ENCODE measurements at regions not wholly inside any gene's neighbourhood (a gene's known extent, or its start where the extent isn't known, plus 50 kb on each side); places are given as distances from the start of the nearest gene placed in this dataset.

DNA sequence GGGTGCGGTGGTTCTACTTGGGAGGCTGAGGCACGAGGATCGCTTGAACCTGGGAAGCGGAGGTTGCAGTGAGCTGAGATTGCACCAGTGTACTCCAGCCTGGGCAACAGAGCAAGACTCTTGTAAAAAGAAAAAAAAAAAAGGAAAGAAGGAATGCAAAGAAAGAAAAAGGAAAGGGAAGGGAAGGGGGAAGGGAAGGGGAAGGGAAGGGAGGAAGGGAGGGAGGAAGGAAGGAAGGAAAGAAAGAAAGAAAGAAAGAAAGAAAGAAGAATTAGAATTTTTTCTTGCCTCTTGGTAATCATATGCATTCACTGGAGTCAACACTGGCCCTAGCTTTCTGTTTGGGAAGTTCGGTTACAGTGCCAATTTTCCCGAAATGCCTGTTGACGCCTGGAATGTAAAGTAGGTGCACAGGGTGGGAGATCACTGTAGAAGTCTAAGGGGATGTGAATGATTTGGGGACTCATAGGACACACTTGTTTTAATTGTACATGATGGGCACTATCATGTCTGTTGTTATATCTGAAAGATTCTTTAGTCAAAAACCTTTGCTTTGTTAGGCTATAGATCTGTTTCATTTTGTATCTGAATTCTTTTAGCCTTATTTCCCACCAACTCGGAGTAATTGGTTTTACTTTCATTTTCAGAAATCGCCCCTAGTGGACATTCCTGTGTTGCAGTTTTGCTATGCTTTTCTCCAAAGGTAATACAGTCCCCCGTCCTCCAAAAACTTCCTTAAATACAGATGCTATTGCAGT is 59.8 kb upstream of the MORC3 start (continued):
- TF ChIP-seq, protein P1, sequence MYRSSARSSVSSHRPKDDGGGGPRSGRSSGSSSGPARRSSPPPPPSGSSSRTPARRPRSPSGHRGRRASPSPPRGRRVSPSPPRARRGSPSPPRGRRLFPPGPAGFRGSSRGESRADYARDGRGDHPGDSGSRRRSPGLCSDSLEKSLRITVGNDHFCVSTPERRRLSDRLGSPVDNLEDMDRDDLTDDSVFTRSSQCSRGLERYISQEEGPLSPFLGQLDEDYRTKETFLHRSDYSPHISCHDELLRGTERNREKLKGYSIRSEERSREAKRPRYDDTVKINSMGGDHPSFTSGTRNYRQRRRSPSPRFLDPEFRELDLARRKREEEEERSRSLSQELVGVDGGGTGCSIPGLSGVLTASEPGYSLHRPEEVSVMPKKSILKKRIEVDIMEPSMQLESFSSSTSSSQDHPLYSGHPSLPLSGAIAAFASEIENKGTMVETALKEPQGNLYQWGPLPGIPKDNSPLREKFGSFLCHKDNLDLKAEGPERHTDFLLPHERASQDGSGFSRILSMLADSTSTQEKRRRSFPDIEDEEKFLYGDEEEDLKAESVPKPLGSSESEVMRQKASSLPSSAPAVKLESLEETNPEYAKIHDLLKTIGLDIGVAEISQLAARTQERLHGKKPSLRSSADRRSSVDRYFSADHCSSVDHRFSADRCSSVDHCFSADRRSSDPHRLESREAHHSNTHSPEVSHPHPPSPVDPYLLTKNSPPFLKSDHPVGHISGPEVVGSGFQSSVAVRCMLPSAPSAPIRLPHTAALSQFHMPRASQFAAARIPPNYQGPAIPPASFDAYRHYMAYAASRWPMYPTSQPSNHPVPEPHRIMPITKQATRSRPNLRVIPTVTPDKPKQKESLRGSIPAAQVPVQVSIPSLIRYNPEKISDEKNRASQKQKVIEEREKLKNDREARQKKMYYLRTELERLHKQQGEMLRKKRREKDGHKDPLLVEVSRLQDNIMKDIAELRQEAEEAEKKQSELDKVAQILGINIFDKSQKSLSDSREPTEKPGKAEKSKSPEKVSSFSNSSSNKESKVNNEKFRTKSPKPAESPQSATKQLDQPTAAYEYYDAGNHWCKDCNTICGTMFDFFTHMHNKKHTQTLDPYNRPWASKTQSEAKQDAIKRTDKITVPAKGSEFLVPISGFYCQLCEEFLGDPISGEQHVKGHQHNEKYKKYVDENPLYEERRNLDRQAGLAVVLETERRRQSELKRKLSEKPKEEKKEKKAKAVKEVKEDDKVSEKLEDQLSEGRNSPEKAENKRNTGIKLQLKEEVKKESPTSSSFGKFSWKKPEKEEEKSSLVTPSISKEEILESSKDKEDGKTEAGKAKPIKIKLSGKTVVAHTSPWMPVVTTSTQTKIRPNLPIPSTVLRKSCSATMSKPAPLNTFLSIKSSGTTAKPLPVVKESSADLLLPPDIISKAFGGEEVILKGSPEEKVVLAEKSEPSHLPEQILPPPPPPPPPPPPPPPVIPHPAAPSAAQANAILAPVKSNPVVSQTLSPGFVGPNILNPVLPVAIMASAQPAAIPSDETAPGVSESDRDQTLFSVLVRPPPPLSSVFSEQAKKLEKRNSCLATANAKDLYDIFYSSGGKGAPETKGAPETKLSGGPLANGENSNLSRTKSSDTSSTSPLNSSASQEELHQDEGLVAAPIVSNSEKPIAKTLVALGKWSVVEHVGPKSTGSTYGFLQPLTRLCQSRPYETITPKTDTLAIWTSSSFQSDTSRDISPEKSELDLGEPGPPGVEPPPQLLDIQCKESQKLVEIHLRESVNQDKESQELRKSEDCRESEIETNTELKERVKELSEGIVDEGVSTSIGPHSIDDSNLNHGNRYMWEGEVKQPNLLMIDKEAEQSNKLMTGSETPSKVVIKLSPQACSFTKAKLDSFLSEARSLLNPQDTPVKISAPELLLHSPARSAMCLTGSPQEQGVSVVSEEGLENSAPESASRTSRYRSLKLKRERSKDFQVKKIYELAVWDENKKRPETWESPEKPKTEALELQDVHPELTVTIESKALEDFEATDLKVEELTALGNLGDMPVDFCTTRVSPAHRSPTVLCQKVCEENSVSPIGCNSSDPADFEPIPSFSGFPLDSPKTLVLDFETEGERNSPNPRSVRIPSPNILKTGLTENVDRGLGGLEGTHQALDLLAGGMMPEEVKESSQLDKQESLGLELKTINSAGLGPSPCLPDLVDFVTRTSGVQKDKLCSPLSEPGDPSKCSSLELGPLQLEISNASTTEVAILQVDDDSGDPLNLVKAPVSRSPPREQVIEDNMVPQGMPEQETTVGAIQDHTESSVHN (IDR thresholded peaks at IDR 0.05; ENCODE audit: borderline replicate concordance in 1 of 2, low read depth in 1 of 2): no peak
- TF ChIP-seq RUNX1 (IDR thresholded peaks at IDR 0.05; ENCODE audit: low read depth) (no peak), MTA3 (IDR thresholded peaks at IDR 0.05; ENCODE audit: borderline replicate concordance) (peak; percentile 66; the same call in 1 of the 2 replicates), ZFP36 (IDR thresholded peaks at IDR 0.05; ENCODE audit: low read depth, low read length, partially characterized antibody) (no peak), MIER1 (IDR thresholded peaks at IDR 0.05; ENCODE audit: low read depth) (no peak), TCF7 (IDR thresholded peaks at IDR 0.05; ENCODE audit: borderline replicate concordance) (no peak), POLR2AphosphoS5 (IDR thresholded peaks at IDR 0.05; ENCODE audit: control insufficient read depth, insufficient read depth, low read depth, low read length) (no peak), CSDE1 (IDR thresholded peaks at IDR 0.05) (no peak), TAF7 (tag; IDR thresholded peaks at IDR 0.05) (no peak), ARID3A (IDR thresholded peaks at IDR 0.05; ENCODE audit: borderline replicate concordance, low read depth, low read length) (no peak), E2F8 (IDR thresholded peaks at IDR 0.05; ENCODE audit: low read depth, partially characterized antibody) (no peak), SRSF1 (IDR thresholded peaks at IDR 0.05; ENCODE audit: low read depth, low read length) (no peak)
- TF ChIP-seq, protein P2, sequence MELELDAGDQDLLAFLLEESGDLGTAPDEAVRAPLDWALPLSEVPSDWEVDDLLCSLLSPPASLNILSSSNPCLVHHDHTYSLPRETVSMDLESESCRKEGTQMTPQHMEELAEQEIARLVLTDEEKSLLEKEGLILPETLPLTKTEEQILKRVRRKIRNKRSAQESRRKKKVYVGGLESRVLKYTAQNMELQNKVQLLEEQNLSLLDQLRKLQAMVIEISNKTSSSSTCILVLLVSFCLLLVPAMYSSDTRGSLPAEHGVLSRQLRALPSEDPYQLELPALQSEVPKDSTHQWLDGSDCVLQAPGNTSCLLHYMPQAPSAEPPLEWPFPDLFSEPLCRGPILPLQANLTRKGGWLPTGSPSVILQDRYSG (tag; conservative IDR thresholded peaks at IDR 0.05; ENCODE audit: low read depth): no peak; the same call in 1 of the 2 replicates

All from K562 (cell line).